ENCODE measurements at regions not wholly inside any gene's neighbourhood (a gene's known extent, or its start where the extent isn't known, plus 50 kb on each side); places are given as distances from the start of the nearest gene placed in this dataset.

DNA sequence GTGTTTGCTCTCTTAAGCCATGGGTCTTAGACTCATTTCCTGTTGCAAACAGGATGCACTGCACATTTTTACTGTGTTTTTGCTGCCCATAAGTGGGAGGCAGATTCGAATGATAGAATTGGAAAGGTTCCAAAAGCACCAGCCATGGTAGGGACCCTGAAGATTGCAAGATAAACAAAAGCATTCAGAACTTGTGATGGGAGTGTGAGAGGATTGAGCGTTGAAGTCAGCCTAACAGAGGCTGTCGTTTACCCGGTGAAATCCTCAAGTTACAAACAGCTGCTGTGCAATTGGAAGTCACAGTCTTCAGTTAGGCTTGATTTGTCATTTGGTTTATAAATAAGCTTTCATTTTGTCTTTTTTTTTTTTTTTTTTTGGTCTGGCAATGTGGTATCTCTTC, 192.7 kb upstream of the MKI67 start:
- no peak for DNase-seq

DNA sequence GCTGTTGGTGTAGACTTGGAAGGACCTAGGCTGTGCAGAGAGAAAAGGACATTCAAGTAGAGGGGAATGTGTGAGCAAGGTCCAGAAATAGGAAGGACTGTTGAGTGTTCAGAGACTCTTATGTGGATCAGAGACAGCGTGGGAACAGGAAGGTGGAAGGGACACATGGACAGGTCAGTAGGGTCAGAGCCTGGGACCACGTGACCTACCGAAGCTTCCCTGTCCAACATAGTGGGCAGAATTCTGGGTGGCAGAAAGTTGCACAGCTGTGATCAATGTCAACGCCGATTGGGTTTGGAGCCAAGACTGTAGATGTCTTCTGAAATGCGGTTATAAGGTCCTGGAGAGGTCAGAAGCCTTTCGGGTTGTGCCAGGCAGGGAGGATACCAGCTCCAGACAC, 195.9 kb upstream of the MKI67 start:
- DNase-seq, result no peak

DNA sequence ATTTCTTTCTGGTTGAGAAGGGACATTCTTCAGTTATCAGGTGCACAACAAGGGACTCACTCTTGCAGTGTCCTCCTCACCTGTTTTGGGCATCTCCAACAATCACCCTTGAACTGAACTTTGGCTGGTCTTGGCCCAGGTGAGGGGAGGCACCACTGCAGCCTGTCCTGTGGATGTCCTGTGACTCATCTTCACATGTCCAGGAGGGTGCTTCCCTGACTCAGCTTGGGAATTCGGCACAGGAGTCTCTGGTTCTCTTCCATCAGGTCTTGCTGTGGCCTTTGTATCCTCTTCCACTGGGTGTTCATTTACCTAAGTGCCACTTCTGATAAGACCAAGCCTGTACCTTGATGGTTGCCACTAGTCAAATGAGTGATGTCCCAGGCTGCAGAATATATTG, 196.7 kb upstream of the MKI67 start:
- DNase-seq, result no peak

DNA sequence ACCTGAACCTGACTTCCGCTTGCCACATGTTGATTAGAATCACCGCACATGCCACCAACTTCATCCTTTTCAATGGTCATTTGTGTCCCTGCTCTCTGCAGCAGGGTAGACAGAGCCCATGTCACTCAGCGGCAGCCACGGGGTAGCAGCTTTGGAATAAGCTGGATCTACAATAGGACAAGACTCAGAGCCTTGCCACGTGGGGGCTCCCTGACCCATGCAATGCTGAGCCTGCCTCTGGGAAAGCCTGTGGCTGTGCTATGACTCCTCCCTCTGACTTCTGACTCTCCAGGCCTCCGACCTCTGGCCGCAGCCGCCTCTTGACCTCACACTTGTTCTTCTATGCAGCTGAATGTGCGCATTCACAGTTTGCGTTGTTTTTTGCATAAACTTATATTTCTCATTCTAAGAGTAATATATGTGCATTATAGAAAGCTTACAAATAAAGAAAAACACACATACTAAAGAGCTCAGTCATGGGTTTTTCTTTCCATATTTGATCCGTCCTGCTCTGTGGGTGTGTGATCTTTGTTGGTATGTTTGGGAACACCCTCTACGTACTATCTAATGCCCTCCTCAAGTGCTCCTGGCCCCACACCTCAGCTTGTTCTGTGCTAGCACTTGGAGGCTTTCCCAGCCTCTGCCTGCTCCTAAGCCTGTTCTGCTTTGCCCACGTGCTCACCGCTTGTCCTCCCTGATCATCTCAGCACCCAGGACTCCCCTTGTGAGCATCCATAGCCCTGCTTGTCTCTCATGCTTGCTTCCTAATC, 198.0 kb upstream of the MKI67 start:
- DNase-seq, result no peak

DNA sequence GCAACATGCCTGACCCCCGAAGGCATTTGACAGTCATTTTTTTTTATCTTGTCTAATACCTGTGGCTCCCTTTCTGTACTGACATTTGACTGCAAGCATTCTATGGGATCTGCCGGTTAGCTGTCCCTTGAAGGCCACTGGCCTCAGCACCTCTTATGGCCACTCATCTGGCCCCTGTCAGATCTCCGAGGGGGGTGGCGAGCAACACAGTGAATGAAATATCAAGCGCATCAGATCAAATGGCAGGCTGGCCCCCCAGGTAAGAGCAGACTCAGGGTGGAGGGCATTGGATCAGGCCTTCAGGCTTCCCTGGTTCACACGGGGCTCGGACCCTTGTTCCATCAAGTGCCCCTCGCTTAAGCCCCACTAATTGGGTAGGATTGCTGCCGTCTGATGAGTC, 199.6 kb upstream of the MKI67 start:
- DNase-seq, result no peak

DNA sequence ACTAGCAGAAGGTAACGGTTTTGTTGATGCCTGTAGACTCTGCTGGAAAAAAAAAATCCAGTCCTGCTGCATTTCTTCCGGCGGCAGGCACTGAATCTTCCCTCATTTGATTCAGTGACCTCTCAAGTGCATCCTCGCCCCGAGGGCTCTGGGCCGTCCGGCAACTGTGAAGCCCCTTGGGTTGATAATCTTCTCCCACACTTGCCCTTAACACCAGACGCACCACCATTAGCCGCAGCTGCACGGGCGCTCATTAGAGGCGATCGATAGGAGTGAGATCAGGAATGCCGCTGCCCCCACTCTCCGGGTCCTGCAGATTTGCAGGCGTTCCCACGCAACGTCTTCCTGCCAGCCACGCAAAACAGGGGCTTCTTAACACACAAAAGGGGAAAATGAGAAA, 200.0 kb upstream of the MKI67 start:
- DNase-seq, result no peak

DNA sequence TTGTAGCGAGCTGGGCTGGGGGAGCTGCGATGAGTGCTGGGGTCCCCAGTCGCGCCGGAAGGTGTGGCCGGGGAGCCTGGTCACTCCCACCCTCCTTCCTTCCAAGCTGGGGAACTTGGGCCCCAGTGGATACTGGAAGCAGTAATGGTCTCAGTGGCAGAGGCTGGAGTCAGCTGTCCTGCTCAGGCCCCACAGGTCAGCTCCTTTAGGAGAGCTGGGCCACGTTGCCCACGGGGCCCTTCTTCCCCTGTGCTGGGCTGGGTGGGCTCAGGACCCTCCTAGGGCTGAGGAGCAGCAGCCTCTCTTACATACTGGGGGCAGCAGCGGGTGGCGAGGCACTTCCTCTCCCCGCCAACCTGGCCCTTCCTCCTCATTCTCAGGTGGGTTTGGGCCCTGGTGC, 200.6 kb upstream of the MKI67 start:
- DNase-seq, result no peak

DNA sequence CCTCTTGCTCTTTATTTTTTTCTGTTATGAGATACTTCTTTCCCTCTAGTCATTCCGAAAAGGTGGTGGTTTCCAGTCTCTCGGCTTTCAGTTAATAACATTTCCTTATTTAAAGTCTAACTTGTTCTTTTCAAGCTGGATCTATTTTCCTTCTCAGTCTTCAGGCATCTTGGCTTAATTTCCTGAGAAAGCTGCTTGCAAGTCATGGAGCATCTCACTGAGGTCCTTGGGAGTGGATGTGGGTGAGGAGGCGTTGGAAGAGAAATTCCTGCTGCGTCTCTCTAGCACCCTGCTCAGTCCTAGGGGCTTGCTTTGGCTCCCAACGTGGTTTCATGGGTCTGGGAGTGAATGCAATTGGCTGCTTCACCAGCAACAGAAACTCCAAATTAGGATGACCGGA, 210.2 kb upstream of the MKI67 start:
- DNase-seq, result no peak

DNA sequence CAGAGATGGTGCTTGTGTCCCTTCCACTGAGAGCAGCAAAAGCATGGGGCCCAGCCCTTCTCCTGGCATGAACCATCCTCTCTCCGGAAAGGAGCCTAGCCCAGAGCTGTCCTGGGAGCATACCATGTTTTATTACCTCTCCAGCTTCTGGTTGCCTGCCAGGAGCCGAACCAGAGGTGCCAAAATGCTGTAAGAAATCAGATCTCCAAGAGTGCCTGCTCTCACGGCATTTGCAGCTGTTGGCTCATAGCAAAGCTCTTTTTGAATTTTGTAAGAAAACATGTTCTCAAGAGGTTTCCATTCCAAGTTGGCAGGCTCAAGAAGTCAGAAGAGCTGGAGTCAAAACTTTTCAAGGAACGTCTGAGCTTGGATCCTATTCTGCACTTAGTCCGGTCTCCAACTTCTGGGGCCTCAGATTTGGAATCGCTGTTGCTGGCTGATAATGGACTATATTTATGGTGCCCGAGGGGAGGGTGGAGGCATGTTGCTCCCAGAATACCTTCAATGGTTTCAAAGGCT, 211.7 kb upstream of the MKI67 start:
- no peak for DNase-seq

DNA sequence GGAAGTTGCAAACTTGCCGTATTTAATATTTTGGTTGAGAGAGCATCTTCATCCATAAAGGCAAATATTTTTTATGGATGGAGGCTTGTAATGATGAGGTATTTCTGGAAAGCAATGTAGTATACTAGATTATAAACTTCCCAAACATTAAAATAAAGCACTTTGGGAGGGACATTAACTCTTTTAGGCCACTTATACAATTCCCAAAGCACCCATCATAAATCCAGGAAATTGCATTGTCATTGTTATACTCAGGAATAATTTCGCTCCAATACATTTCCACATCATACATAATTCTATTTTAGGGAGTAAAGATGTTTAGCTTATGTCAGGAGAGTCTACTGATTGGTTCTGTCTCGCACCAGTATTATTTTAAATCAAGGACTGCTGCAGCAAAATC, 212.7 kb upstream of the MKI67 start:
- DNase-seq, result no peak

DNA sequence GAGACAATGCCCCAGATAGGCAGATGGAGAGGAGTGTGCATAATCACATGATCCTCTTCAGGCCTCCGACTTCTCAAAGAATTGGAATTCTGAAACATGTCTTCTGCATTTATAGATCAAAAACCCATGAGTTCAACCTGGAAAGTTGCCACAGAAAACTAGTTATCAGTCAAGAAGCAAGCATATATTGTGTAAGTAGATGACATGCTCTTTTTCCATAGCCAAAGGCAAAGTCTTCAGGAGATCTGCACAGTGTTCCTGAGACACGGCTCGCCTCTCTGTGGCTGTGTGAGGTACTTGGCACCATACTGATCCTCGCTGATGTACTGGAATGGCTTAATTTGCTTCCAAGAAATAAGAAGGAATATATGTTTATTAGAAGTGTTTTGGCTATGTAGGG, 213.5 kb upstream of the MKI67 start:
- no peak for DNase-seq

DNA sequence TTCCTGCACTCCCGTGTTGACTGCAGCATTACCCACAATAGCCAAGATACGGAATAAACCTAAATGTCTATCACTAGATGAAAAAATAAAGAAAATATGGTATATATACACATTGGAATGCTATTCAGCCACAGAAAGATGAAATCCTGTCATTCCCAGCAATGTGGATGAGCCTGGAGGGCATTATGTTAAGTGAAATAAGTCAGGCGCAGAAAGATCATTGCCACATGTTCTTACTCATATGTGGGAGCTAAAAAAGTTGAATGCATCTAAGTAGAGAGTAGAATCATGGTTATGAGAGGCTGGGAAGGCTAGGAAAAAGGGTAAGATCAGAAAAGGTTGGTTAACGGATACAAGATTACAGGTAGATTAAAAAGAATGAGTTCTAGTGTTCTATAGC, 219.1 kb upstream of the MKI67 start:
- DNase-seq, result no peak

DNA sequence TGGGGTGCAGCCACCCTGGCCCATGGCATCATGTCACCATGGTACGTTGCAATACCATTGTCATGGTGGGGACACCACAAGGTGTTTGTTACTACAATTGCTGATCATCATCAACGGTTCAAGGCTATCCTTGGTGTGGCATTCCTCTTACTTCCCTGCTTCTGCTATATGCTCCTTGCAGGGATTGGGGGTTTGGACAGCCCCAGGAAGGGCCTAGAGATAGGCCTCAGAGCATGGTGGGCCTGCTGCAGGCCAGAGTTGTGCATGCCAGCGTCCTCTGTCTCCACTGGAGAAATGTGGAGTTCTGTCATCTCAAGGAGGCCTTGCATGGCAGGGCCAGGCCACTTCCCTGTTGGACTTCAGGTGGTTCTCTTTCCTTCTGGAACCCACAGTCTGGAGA, 234.6 kb upstream of the MKI67 start:
- no peak for DNase-seq

DNA sequence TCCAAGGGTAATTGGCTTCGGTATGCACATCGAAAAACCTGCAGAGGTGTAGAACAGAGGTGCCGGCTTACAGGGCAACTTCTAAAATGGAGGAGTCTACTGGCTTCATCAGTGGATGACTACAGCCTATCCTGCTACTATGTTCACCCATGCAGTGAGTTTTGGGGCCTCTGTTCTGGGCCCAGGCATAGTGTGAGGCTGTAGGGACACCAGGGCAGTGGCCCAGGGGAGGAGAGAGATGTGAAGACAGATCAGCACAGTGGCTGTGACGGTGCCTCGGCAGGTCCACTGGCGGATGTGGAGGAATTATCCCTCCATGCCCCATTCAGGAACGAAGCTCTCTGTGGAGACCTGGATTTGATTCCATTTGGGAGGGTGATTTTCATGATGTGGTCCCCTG, 235.3 kb upstream of the MKI67 start:
- no peak for DNase-seq

DNA sequence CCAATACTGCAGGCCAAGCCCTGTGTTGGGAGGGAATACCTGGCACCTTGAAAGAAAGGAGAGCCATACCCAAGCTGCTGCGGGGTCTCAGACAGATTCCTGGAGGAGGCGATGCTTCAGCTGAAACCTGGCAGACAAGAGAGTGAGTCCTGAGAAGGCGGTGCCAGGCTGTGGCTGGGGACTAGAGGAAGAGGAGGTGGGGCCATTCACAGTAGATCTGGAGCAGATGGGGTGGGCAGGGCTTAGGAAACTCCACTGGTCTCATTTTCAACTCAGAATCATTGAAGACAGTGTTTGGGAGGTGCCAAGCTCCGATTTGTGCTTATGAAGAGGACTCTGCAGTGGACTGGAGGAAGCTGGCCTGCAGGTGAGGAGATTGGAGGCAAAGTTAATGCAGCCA, 236.3 kb upstream of the MKI67 start:
- DNase-seq, result no peak

DNA sequence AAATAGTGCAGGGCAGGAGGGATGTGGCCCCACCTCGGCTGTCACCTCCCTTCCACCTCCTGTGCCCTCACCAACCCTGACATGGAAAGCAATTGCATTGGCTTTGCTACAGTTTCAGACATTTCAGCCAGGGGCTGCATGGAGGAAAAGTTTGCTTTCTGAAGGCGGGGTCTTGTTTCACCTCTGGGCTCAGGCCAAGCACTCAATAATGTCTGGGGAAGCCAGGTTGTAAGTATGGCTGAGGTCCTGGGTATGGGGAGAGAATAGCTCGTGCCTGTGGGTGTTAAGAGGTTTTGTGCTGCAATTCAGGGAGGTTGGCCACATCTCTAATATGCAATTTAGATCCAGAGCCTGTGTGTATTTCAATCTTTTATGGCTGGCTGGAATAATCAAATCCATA, 238.4 kb upstream of the MKI67 start:
- DNase-seq, result no peak

DNA sequence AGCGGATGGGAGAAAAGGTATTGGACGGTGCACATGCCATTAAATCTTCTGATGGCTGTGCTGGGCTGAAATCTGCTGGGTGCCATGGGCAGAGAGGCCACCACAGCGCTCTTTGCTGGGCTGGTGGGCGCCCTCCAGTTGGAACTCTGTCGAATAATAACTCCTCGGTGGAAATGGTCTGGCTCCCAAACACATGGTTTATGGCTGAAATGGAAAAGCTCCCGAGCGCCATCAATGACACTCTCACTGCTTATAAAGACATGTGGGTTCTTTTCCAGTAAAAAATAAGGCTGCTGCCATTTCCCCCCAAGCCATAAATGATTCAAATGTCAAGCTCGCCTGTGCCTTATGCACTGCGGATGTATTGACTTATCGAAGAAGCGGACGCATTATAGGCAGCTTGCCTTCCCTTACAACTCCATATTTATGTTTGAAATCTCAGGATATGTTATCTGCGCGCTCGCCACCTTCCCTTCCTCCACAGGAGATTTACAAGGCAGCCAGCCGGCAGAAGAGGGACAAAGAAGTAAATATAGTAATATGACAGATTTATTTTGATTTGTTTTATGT, 239.0 kb upstream of the MKI67 start:
- no peak for DNase-seq

DNA sequence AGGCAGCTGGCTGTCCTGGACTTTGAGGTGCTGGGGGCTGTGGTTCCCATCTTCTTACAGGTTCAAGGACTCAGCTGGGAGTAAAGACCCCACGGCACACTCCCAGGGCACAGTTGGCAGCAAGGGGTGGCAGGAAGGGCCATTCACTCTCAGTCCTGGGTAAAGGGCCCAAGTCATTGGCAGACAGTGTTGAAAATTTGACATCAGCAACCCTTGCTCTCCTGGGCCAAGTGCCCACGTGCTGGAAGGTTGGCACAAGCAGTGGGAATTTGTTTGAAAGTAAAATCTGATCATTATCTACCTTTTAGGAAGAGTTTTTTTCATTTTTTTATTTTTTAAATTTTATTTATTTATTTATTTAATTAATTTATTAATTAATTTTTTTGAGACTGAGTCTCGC, 241.6 kb upstream of the MKI67 start:
- no peak for DNase-seq

DNA sequence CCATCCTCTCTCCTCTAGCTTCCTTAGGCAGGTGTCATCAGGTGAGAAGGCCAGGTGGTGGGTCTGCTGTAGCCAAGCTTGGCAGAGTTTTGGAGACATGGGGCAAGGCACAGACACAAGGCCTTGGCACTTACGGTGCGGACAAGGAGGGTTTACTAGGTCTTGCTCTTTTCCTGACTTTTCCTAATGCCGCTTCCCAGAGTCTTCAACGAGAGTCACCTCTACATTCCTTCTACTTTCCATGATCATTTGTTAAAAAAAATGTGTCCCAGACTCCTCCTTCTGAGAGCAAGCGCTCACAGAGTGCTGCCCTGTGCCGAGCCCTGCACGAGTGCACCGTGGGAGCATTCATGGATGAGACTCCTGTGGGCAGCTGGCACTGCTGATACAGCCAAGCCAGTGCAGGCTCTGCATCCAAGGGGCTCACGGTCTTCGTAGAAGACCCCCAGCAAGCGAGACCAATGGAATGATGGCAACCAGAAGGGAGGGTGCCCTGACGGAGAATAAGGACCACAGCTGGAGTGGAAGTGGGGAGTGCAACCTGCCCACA, 243.0 kb upstream of the MKI67 start:
- DNase-seq, result no peak

DNA sequence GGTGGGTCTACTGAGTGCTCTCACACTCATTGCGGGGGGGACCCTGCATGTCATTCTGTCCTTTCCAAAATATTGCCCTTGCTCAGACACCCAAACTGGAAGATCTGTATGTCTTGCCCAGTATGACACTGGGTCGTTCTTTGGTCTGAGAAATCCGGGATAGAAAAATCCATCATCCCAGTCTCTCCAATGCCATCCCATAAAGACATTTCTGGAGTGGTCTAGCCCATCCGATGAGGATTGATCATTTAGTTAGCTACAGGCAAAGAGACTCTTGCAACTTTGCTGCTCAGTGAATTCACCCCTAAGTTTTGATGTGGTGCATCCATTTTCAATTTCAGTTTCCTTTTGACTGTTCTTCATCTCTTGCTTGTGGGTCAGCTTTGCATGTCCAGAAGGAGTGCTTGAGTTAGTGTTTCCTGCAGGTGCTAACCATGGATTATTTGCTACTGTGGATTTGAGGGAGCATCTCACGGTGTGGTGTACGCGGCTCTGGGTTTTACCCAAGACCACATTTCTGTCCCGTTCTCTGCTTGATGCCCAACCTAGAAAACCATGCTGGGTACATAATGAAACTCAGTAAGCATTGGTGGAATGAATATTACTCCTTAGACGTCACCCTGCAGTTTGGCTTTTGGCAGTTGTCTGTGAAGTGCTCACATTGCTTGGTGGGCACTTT, 247.0 kb upstream of the MKI67 start:
- DNase-seq, result no peak

DNA sequence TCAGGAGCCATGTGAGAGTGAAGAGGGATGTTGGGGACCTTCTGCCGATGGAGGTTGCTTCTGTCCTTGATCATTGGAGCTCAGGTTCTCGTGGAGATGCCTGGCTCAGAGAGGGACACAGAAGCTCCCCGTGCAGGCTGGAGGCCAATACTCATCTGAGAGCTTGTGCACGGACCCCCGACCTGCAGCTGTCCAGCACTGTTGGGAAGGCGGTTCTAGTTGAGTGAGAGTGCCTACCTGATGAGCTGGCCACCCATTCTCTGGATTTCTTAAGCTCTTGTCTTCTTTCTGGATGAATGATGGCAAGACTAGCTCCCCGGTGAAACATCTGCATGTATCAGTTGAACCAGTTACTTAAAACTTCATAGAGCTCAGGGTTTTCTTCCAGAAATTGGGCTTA, 247.6 kb upstream of the MKI67 start:
- DNase-seq, result no peak

DNA sequence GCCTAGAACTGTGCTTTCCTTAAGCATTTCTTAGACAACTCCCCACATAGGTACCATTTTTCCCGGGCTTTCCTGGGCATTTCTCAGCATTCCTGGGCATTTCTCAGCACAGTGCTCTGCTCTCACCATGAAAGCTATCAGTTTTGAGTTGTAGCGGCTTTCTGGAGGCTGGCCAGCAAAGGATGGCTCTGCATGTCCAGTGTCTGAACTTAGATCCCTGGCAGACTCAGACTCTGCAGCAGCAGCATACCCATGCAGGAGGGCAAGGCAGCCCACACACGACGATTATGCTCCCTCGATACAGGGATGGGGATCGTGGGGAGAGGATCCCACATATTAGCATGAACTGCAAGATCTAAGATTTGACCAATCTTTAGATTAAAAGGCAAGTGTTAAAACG, 248.9 kb upstream of the MKI67 start:
- DNase-seq, result no peak

DNA sequence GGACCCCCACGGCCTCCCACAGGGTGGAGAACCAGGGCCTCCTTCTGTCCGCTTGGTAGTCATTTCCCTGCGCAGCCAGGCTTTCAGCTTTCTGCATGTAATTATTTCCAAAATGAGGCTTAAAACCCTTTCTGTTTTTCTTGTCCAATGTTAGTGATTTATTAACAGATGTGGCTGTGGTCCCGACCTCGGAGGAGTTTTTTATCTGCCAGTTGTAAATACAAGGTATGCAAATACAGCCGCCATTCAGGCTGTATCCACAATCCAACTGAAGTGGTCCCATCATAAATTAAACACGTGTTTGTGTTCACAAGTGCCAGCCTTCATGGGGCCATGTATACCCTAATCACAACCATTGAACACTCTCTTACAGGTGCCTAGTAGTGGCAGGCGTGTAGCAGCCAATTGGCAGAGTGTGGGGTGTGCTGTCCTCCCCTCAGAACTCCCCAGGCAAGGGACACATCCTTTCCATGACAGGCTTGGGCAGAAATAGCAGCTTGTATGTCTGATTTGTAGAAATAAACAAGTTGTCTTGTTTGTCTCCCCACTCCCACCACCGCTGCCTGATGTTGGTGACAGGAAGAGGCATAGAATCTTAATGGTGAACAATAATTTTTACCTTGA, 251.3 kb upstream of the MKI67 start:
- DNase-seq, result no peak

DNA sequence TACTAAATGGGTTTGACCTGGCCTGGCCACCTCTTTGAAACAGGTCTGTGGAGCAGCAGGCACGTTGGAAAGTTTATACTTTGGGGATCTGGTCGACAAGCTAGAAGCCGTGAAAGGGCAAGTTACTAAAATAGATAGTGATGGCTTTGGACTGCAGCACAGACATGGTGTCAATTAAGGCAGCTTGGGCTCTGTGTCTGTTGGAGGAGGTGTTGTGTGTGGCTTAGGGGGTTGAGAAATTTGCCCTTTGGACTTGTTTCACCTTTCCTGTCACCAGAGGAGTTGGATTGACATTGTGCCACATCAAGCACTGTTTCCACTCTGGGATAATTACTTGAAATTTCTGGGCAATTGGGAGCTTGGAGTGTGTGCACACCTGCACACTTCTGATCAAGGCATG, 251.8 kb upstream of the MKI67 start:
- DNase-seq, result no peak
